ENCODE measurements at regions not wholly inside any gene's neighbourhood (a gene's known extent, or its start where the extent isn't known, plus 50 kb on each side); places are given as distances from the start of the nearest gene placed in this dataset.
"Not testable (repeated sequence)": the region's sequence is repeated elsewhere in the genome, so short reads cannot be mapped to it uniquely, and the experiment has no call there.

GRCh38 chr5:42225009-42225408, 198.2 kb upstream of the GHR start:
- intact Hi-C loops (cut with micrococcal nuclease): no loop called here
- no peak for ATAC-seq

GRCh38 chr5:42228279-42228678, 195.0 kb upstream of the GHR start:
- ATAC-seq: no peak
- intact Hi-C loops (cut with micrococcal nuclease): no loop called here

More at GRCh38 chr5:42225009-42225408, 198.2 kb upstream of the GHR start:
- no peak for DNase-seq

GRCh38 chr5:42230839-42231238, 192.4 kb upstream of the GHR start:
- DNase-seq: no peak
- intact Hi-C loops (cut with micrococcal nuclease): no loop called here
- no peak for ATAC-seq

More at GRCh38 chr5:42228279-42228678, 195.0 kb upstream of the GHR start:
- no peak for DNase-seq

- DNase-seq: no peak
- ATAC-seq: no peak
- intact Hi-C loops (cut with micrococcal nuclease): no loop called here
Observed at GRCh38 chr5:42235241-42235640, 188.0 kb upstream of the GHR start.

- ATAC-seq: no peak
- intact Hi-C loops (cut with micrococcal nuclease): no loop called here
- DNase-seq: no peak
Observed at GRCh38 chr5:42235837-42236236, 187.4 kb upstream of the GHR start.

- intact Hi-C loops (cut with micrococcal nuclease): no loop called here
- no peak for DNase-seq
- no peak for ATAC-seq
Observed at GRCh38 chr5:42241636-42242035, 181.6 kb upstream of the GHR start.

- intact Hi-C loops (cut with micrococcal nuclease): no loop called here
- DNase-seq (no peak), ATAC-seq (no peak)
Observed at GRCh38 chr5:42242210-42242609, 181.0 kb upstream of the GHR start.

- ATAC-seq (peak; percentile 60), DNase-seq (no peak)
- intact Hi-C loops (cut with micrococcal nuclease): no loop called here
Observed at GRCh38 chr5:42242881-42243485, 180.3 kb upstream of the GHR start.

GRCh38 chr5:42252306-42252705, 170.9 kb upstream of the GHR start:
- DNase-seq (no peak), ATAC-seq (no peak)
- intact Hi-C loops (cut with micrococcal nuclease): no loop called here

- DNase-seq; intact Hi-C loops (cut with micrococcal nuclease); ATAC-seq: not testable (repeated sequence)
Observed at GRCh38 chr5:42259914-42260313, 163.3 kb upstream of the GHR start.

GRCh38 chr5:42267091-42267490, 156.1 kb upstream of the GHR start:
- ATAC-seq: no peak
- no peak for DNase-seq
- intact Hi-C loops (cut with micrococcal nuclease): no loop called here

- DNase-seq; intact Hi-C loops (cut with micrococcal nuclease); ATAC-seq: not testable (repeated sequence)
Observed at GRCh38 chr5:42268170-42268569, 155.1 kb upstream of the GHR start.

- intact Hi-C loops (cut with micrococcal nuclease): no loop called here
- ATAC-seq: no peak
Observed at GRCh38 chr5:42268630-42269029, 154.6 kb upstream of the GHR start.

GRCh38 chr5:42270771-42271170, 152.5 kb upstream of the GHR start:
- DNase-seq: no peak
- intact Hi-C loops (cut with micrococcal nuclease): no loop called here
- no peak for ATAC-seq

More at GRCh38 chr5:42268630-42269029, 154.6 kb upstream of the GHR start:
- no peak for DNase-seq

- intact Hi-C loops (cut with micrococcal nuclease): no loop called here
- no peak for ATAC-seq
- no peak for DNase-seq
Observed at GRCh38 chr5:42274913-42275312, 148.3 kb upstream of the GHR start.

- intact Hi-C loops (cut with micrococcal nuclease): no loop called here
- ATAC-seq (no peak), DNase-seq (no peak)
Observed at GRCh38 chr5:42277293-42277692, 145.9 kb upstream of the GHR start.

GRCh38 chr5:42284584-42284983, 138.7 kb upstream of the GHR start:
- intact Hi-C loops (cut with micrococcal nuclease): no loop called here
- ATAC-seq (no peak), DNase-seq (no peak)

- ATAC-seq: no peak
- DNase-seq: no peak
- intact Hi-C loops (cut with micrococcal nuclease): no loop called here
Observed at GRCh38 chr5:42285230-42285629, 138.0 kb upstream of the GHR start.

GRCh38 chr5:42300496-42300895, 122.7 kb upstream of the GHR start:
- intact Hi-C loops (cut with micrococcal nuclease): no loop called here
- DNase-seq (no peak), ATAC-seq (no peak)

GRCh38 chr5:42301349-42301748, 121.9 kb upstream of the GHR start:
- ATAC-seq (no peak), DNase-seq (no peak)
- intact Hi-C loops (cut with micrococcal nuclease): no loop called here

- ATAC-seq (no peak), DNase-seq (no peak)
- intact Hi-C loops (cut with micrococcal nuclease): no loop called here
Observed at GRCh38 chr5:42302186-42302585, 121.1 kb upstream of the GHR start.

GRCh38 chr5:42306287-42306686, 117.0 kb upstream of the GHR start:
- ATAC-seq: peak; percentile 35

More at GRCh38 chr5:42306287-42306686, 117.0 kb upstream of the GHR start:
- intact Hi-C loops (cut with micrococcal nuclease): no loop called here
- no peak for DNase-seq
